Ascending aorta (tissue), 2 donors: ENCODE measurements at regions not wholly inside any gene's neighbourhood (a gene's known extent, or its start where the extent isn't known, plus 50 kb on each side); places are given as distances from the start of the nearest gene placed in this dataset.
"Not testable (repeated sequence)": the region's sequence is repeated elsewhere in the genome, so short reads cannot be mapped to it uniquely, and the experiment has no call there.

Source experiments
- DNase-seq, 2 donors: peaks; one replicate each; pipeline ENCODE4 v3.0.0-alpha.2; 2019; ENCODE audit warnings: low spot score in 2 of 2
- H3K27ac ChIP-seq, 2 donors: fragments of 200-600 bp; sonication (generic); one replicate each; pipeline ENCODE4 v1.5.1; 2016 to 2017; ENCODE audit warnings: mild to moderate bottlenecking in 1 of 2
- H3K27me3 ChIP-seq: fragments of 200-600 bp; sonication (generic); one replicate; pipeline ENCODE4 v1.5.1; 2017
- H3K36me3 ChIP-seq, 2 donors: fragments of 200-600 bp; sonication (generic); one replicate each; pipeline ENCODE4 v1.5.1; 2016
- H3K4me1 ChIP-seq, 2 donors: fragments of 200-600 bp; sonication (generic); one replicate each; pipeline ENCODE4 v1.5.1; 2016 to 2017; ENCODE audit warnings: mild to moderate bottlenecking in 1 of 2
- H3K4me3 ChIP-seq, 2 donors: fragments of 200-600 bp; sonication (generic); one replicate each; pipeline ENCODE4 v1.5.1; 2016 to 2017; ENCODE audit warnings: mild to moderate bottlenecking in 1 of 2
- H3K9me3 ChIP-seq, 2 donors: fragments of 200-600 bp; sonication (generic); one replicate each; pipeline ENCODE4 v1.5.1; 2016
- CTCF ChIP-seq, 3 experiments: fragments of 200-600 bp in 2 of 3; fragments of 450-650 bp in 1 of 3; sonication (generic) in 2 of 3; IDR thresholded peaks; one replicate each; pipeline ENCODE4 v1.5.1; 2016 to 2019; ENCODE audit warnings: antibody characterized with exemption in 3 of 3, mild to moderate bottlenecking in 1 of 3, moderate library complexity in 1 of 3
- intact Hi-C: fragments of 100-400 bp; cut with DNase I; formaldehyde crosslinking; loops from one replicate; pipeline ENCODE4 v1.15.1; 2023

GRCh38 chr13:56168581-56168980 lies 972.1 kb upstream of the PRR20A start:
- no peak for TF ChIP-seq CTCF (IDR thresholded peaks at IDR 0.05)
- H3K27ac ChIP-seq = no peak overlapping the region
- H3K9me3 ChIP-seq = no peaks in the 10 kb centered on the region
- no peaks in the 10 kb centered on the region for H3K36me3 ChIP-seq
- no peak for DNase-seq
- no peaks in the 10 kb centered on the region for H3K27me3 ChIP-seq
- no peak overlapping the region for H3K4me3 ChIP-seq
- intact Hi-C loops = no loop called here
- H3K4me1 ChIP-seq = no peaks in the 10 kb centered on the region

DNA sequence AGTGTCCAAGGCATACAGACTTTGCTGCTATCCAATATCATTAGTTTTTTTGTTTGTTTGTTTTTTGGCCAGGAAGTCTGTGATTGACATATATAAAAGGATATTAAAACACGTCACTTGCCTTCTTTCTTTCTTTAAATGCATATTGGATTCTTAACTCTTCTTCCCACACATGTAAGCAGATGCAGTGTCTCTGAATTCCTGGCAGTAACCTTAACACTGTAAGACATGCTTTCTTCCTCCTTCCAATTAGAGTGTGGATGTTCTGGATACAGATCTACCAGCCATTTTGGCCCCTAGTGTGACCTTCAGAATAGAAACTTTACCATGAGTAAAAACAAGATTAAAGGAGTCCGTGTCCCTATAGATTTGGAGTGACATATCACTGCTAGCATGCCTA lies 967.4 kb upstream of the PRR20A start:
- H3K9me3 ChIP-seq = no peaks in the 10 kb centered on the region
- H3K4me3 ChIP-seq = no peak overlapping the region
- no peak for TF ChIP-seq CTCF (IDR thresholded peaks at IDR 0.05)
- H3K27ac ChIP-seq = no peak overlapping the region
- no peak for DNase-seq
- no peaks in the 10 kb centered on the region for H3K36me3 ChIP-seq
- intact Hi-C loops = no loop called here
- H3K27me3 ChIP-seq = no peaks in the 10 kb centered on the region
- H3K4me1 ChIP-seq = no peaks in the 10 kb centered on the region

DNA sequence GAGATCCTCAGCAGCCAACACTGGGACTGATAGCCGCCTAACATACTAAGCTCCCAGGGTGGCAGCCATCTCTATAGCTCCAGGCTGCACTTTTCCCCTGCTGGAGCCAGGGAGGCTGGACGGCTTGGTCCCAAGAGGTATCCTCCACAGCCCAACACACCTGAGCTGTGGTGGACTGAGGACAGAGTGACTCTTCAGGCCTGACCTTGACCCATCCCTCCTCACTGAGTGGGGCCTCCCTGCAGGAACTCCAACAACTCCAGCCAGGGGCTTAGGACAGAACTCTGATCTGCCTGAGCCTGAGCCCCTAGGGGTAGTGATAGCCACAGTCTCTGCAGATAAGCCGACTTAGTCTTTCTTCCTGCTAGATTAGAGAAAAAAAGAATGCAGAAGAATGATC lies 958.1 kb upstream of the PRR20A start:
- intact Hi-C loops = no loop called here
- H3K4me1 ChIP-seq = no peaks in the 10 kb centered on the region
- no peak for DNase-seq

GRCh38 chr13:56187331-56187730 lies 953.4 kb upstream of the PRR20A start:
- Histone ChIP-seq H3K27me3 (no peaks in the 10 kb centered on the region), H3K27ac (no peak overlapping the region), H3K36me3 (no peaks in the 10 kb centered on the region), H3K4me3 (no peak overlapping the region), H3K4me1 (no peaks in the 10 kb centered on the region), H3K9me3 (no peaks in the 10 kb centered on the region)
- intact Hi-C loops = no loop called here
- TF ChIP-seq CTCF (IDR thresholded peaks at IDR 0.05) = no peak
- no peak for DNase-seq

More for the DNA sequence above, 958.1 kb upstream of the PRR20A start:
- no peaks in the 10 kb centered on the region for H3K27me3 ChIP-seq
- no peaks in the 10 kb centered on the region for H3K9me3 ChIP-seq
- no peak overlapping the region for H3K4me3 ChIP-seq
- TF ChIP-seq CTCF (IDR thresholded peaks at IDR 0.05) = no peak
- no peaks in the 10 kb centered on the region for H3K36me3 ChIP-seq
- H3K27ac ChIP-seq = no peak overlapping the region

- H3K27me3 ChIP-seq, H3K27ac ChIP-seq, H3K4me1 ChIP-seq, H3K9me3 ChIP-seq, DNase-seq, intact Hi-C loops, H3K36me3 ChIP-seq, H3K4me3 ChIP-seq: not testable (repeated sequence)
These were observed 952.1 kb upstream of the PRR20A start for GRCh38 chr13:56188582-56188981.

DNA sequence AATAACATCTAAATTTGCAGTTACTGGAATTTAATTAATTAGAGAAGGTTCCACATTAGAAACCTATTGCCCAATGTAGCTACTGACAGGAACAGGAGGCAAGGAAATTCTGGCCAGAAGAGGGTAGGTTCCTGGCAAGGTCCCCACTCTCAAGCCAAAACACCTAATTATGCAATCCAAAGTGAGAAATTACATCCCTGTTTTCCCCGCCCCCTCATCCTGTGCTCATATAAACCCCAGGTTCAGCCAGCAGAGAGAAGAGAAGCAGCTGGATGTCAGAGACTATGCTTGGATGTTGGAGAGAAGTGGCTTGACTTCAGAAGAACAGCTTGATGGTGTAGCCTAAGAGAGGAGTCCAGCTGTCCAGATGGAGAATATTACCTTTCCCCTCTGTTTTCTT lies 951.3 kb upstream of the PRR20A start:
- intact Hi-C loops = no loop called here
- Histone ChIP-seq H3K4me3 (no peak overlapping the region), H3K27me3 (no peaks in the 10 kb centered on the region), H3K9me3 (no peaks in the 10 kb centered on the region), H3K36me3 (no peaks in the 10 kb centered on the region), H3K4me1 (no peaks in the 10 kb centered on the region), H3K27ac (no peak overlapping the region)
- TF ChIP-seq CTCF (IDR thresholded peaks at IDR 0.05) = no peak
- DNase-seq = no peak
